Activated T-helper 2 cell treated with anti-CD3 and anti-CD28 coated beads, Interferon-gamma antibody, Interleukin-2, Interleukin-4, amounts not matched to agents 10 μg/mL and 5 μg/mL and 100 μg/mL, durations not matched to agents 14 hours and 24 hours and 36 hours (primary cell): ENCODE measurements at regions not wholly inside any gene's neighbourhood (a gene's known extent, or its start where the extent isn't known, plus 50 kb on each side); places are given as distances from the start of the nearest gene placed in this dataset.
A peak's percentile ranks its signal among the peaks of the same experiment; 100 is the strongest.
"Not testable (repeated sequence)": the region's sequence is repeated elsewhere in the genome, so short reads cannot be mapped to it uniquely, and the experiment has no call there.

ENCODE experiments used
- DNase-seq: peaks from one replicate; pipeline ENCODE4 v3.0.0; 2021; ENCODE audit warnings: low spot score
- H3K27ac Mint-ChIP-seq: one replicate; pipeline ENCODE4 v1.8.0; 2021; ENCODE audit warnings: mixed read lengths
- H3K27me3 Mint-ChIP-seq: one replicate; pipeline ENCODE4 v1.8.0; 2021; ENCODE audit warnings: low read depth, mixed read lengths
- H3K36me3 Mint-ChIP-seq: one replicate; pipeline ENCODE4 v1.8.0; 2021; ENCODE audit warnings: low read depth, mixed read lengths
- H3K4me1 Mint-ChIP-seq: one replicate; pipeline ENCODE4 v1.8.0; 2021; ENCODE audit warnings: low read depth, mixed read lengths
- H3K4me3 Mint-ChIP-seq: one replicate; pipeline ENCODE4 v1.8.0; 2021; ENCODE audit warnings: low read depth, mild to moderate bottlenecking, moderate library complexity, mixed read lengths
- H3K9me3 Mint-ChIP-seq: one replicate; pipeline ENCODE4 v1.8.0; 2021; ENCODE audit warnings: mixed read lengths
- intact Hi-C: fragments of 100-400 bp; cut with micrococcal nuclease; formaldehyde crosslinking; loops from one replicate; pipeline ENCODE4 v1.15.1; 2023

- Mint-ChIP-seq H3K27ac (peak overlapping the region; percentile 14), H3K4me3 (no peak overlapping the region), H3K4me1 (peaks cover 35% of the 10 kb centered on the region), H3K36me3 (peaks cover 94% of the 10 kb centered on the region), H3K9me3 (peaks cover 71% of the 10 kb centered on the region), H3K27me3 (no peaks in the 10 kb centered on the region)
- no peak for DNase-seq
- intact Hi-C loops: no loop called here
Measured at GRCh38 chr2:7740114-7740513, 822.9 kb downstream of the RNF144A start.

- no peak overlapping the region for H3K4me3 Mint-ChIP-seq
- H3K27me3 Mint-ChIP-seq: no peaks in the 10 kb centered on the region
- H3K4me1 Mint-ChIP-seq: peaks cover 29% of the 10 kb centered on the region
- peaks cover 90% of the 10 kb centered on the region for H3K36me3 Mint-ChIP-seq
- peaks cover 79% of the 10 kb centered on the region for H3K9me3 Mint-ChIP-seq
- intact Hi-C loops: no loop called here
- H3K27ac Mint-ChIP-seq: no peak overlapping the region
- DNase-seq: no peak
Measured at GRCh38 chr2:7742301-7742700, 825.1 kb downstream of the RNF144A start.

- no peak for DNase-seq
- Mint-ChIP-seq H3K4me1 (peaks cover 26% of the 10 kb centered on the region), H3K36me3 (peaks cover 89% of the 10 kb centered on the region), H3K4me3 (no peak overlapping the region), H3K27me3 (no peaks in the 10 kb centered on the region), H3K9me3 (peaks cover 87% of the 10 kb centered on the region), H3K27ac (peak overlapping the region; percentile 84)
- intact Hi-C loops: loop anchor here (2.0 kb wide), 1 partner anchor 14 kb away; no protein-coding TSS in a partner anchor
Measured at GRCh38 chr2:7744827-7745226, 827.6 kb downstream of the RNF144A start.

GRCh38 chr2:7745369-7745768, 828.2 kb downstream of the RNF144A start:
- Mint-ChIP-seq H3K9me3 (peaks cover 86% of the 10 kb centered on the region), H3K4me1 (peaks cover 25% of the 10 kb centered on the region), H3K27me3 (no peaks in the 10 kb centered on the region), H3K27ac (peak overlapping the region; percentile 84), H3K4me3 (no peak overlapping the region), H3K36me3 (peaks cover 88% of the 10 kb centered on the region)
- no peak for DNase-seq
- intact Hi-C loops: loop anchor here (2.0 kb wide), 1 partner anchor 13 kb away; no protein-coding TSS in a partner anchor

- peaks cover 78% of the 10 kb centered on the region for H3K36me3 Mint-ChIP-seq
- DNase-seq: no peak
- peaks cover 14% of the 10 kb centered on the region for H3K4me1 Mint-ChIP-seq
- no peak overlapping the region for H3K4me3 Mint-ChIP-seq
- intact Hi-C loops: no loop called here
- no peaks in the 10 kb centered on the region for H3K27me3 Mint-ChIP-seq
- H3K27ac Mint-ChIP-seq: peak overlapping the region; percentile 7
- peaks cover 78% of the 10 kb centered on the region for H3K9me3 Mint-ChIP-seq
Measured at GRCh38 chr2:7748717-7749415, 831.7 kb downstream of the RNF144A start.

- Mint-ChIP-seq H3K36me3 (peaks cover 78% of the 10 kb centered on the region), H3K4me1 (peaks cover 6% of the 10 kb centered on the region), H3K4me3 (no peak overlapping the region), H3K27ac (no peak overlapping the region), H3K9me3 (peaks cover 78% of the 10 kb centered on the region), H3K27me3 (no peaks in the 10 kb centered on the region)
- intact Hi-C loops: loop anchor here (10.0 kb wide), 1 partner anchor 405 kb away; no protein-coding TSS in a partner anchor
- DNase-seq: no peak
Measured at GRCh38 chr2:7749895-7750559, 832.8 kb downstream of the RNF144A start.

- peaks cover 81% of the 10 kb centered on the region for H3K9me3 Mint-ChIP-seq
- intact Hi-C loops: loop anchor here (10.0 kb wide), 1 partner anchor 403 kb away; no protein-coding TSS in a partner anchor
- no peak overlapping the region for H3K27ac Mint-ChIP-seq
- H3K4me3 Mint-ChIP-seq: no peak overlapping the region
- DNase-seq: no peak
- no peaks in the 10 kb centered on the region for H3K27me3 Mint-ChIP-seq
- peaks cover 9% of the 10 kb centered on the region for H3K4me1 Mint-ChIP-seq
- peaks cover 80% of the 10 kb centered on the region for H3K36me3 Mint-ChIP-seq
Measured at GRCh38 chr2:7752291-7752690, 835.1 kb downstream of the RNF144A start.

GRCh38 chr2:7753777-7754176, 836.6 kb downstream of the RNF144A start:
- no peak for DNase-seq
- Mint-ChIP-seq H3K4me3 (no peak overlapping the region), H3K4me1 (peaks cover 17% of the 10 kb centered on the region), H3K27ac (no peak overlapping the region), H3K36me3 (peaks cover 77% of the 10 kb centered on the region), H3K9me3 (peaks cover 81% of the 10 kb centered on the region), H3K27me3 (no peaks in the 10 kb centered on the region)
- intact Hi-C loops: loop anchor here (10.0 kb wide), 1 partner anchor 401 kb away; no protein-coding TSS in a partner anchor

GRCh38 chr2:7755879-7756278, 838.7 kb downstream of the RNF144A start:
- Mint-ChIP-seq H3K27me3 (no peaks in the 10 kb centered on the region), H3K4me1 (peaks cover 18% of the 10 kb centered on the region), H3K9me3 (peaks cover 83% of the 10 kb centered on the region), H3K36me3 (peaks cover 80% of the 10 kb centered on the region), H3K4me3 (no peak overlapping the region), H3K27ac (no peak overlapping the region)
- DNase-seq: no peak
- intact Hi-C loops: loop anchor here (5.0 to 10.0 kb wide), 4 partner anchors 84 to 399 kb away; no protein-coding TSS in a partner anchor

GRCh38 chr2:7758073-7758759, 841.0 kb downstream of the RNF144A start:
- Mint-ChIP-seq H3K27ac (peak overlapping the region; percentile 78), H3K4me1 (peaks cover 18% of the 10 kb centered on the region), H3K27me3 (no peaks in the 10 kb centered on the region), H3K9me3 (peaks cover 82% of the 10 kb centered on the region), H3K4me3 (no peak overlapping the region), H3K36me3 (peaks cover 76% of the 10 kb centered on the region)
- intact Hi-C loops: loop anchor here (1.0 to 10.0 kb wide), 10 partner anchors 8 to 397 kb away; no protein-coding TSS in a partner anchor
- DNase-seq: no peak

GRCh38 chr2:7759898-7760297, 842.7 kb downstream of the RNF144A start:
- intact Hi-C loops: loop anchor here (2.0 to 10.0 kb wide), 7 partner anchors 15 to 395 kb away; no protein-coding TSS in a partner anchor
- DNase-seq: no peak

GRCh38 chr2:7763418-7763817, 846.2 kb downstream of the RNF144A start:
- H3K27me3 Mint-ChIP-seq, intact Hi-C loops, H3K4me3 Mint-ChIP-seq, DNase-seq, H3K27ac Mint-ChIP-seq: not testable (repeated sequence)
- H3K36me3 Mint-ChIP-seq: peaks cover 51% of the 10 kb centered on the region
- H3K4me1 Mint-ChIP-seq: peaks cover 14% of the 10 kb centered on the region
- H3K9me3 Mint-ChIP-seq: peaks cover 49% of the 10 kb centered on the region

More at GRCh38 chr2:7759898-7760297, 842.7 kb downstream of the RNF144A start:
- Mint-ChIP-seq H3K36me3 (peaks cover 74% of the 10 kb centered on the region), H3K4me3 (no peak overlapping the region), H3K4me1 (peaks cover 18% of the 10 kb centered on the region), H3K9me3 (peaks cover 80% of the 10 kb centered on the region), H3K27ac (no peak overlapping the region), H3K27me3 (no peaks in the 10 kb centered on the region)
